SK-N-SH treated with all-trans-retinoic acid at 6 μM for 48 hours (cell line): ENCODE measurements at regions not wholly inside any gene's neighbourhood (a gene's known extent, or its start where the extent isn't known, plus 50 kb on each side); places are given as distances from the start of the nearest gene placed in this dataset.

ENCODE experiments used
- ARNTL ChIP-seq: fragments of 450-650 bp; formaldehyde crosslinking; IDR thresholded peaks from 2 replicates; pipeline ENCODE4 v1.5.0; 2020; ENCODE audit warnings: low read depth, mild to moderate bottlenecking, moderate library complexity, borderline replicate concordance
- ESRRG ChIP-seq: fragments of 250-450 bp; sonication (Bioruptor Pico); IDR thresholded peaks from 2 replicates; pipeline ENCODE4 v1.6.1; 2021; ENCODE audit warnings: mild to moderate bottlenecking
- PATZ1 ChIP-seq: fragments of 250-450 bp; sonication (Bioruptor Pico); IDR thresholded peaks from 2 replicates; pipeline ENCODE4 v1.8.0; 2020; ENCODE audit warnings: mild to moderate bottlenecking, moderate library complexity, borderline replicate concordance
- POU6F1 ChIP-seq: fragments of 250-450 bp; sonication (Bioruptor Pico); IDR thresholded peaks from 2 replicates; pipeline ENCODE4 v1.8.0; 2021; ENCODE audit warnings: low read depth, mild to moderate bottlenecking, moderate library complexity, borderline replicate concordance

GRCh38 chr9:22512495-22512894, 65.9 kb downstream of the DMRTA1 start:
- no peak for TF ChIP-seq POU6F1 (CRISPR knock-in tag)
- TF ChIP-seq ESRRG: no peak
- TF ChIP-seq ARNTL (CRISPR knock-in tag): no peak
- TF ChIP-seq PATZ1: no peak
